NCI-H2227 (cell line): ENCODE measurements at regions not wholly inside any gene's neighbourhood (a gene's known extent, or its start where the extent isn't known, plus 50 kb on each side); places are given as distances from the start of the nearest gene placed in this dataset.

Source experiments
- DNase-seq: peaks from one replicate; lab custom pipeline; 2025; ENCODE audit not compliant: unreplicated experiment; lab: John Stamatoyannopoulos, UW

GRCh38 chr1:244974550-244974949 lies 110.2 kb upstream of the HNRNPU start:
- DNase-seq = no peak

- DNase-seq = no peak
Observed at GRCh38 chr1:244974106-244974505, 109.8 kb upstream of the HNRNPU start.

GRCh38 chr1:244971552-244972216 lies 107.3 kb upstream of the HNRNPU start:
- no peak for DNase-seq

GRCh38 chr1:244970744-244971551 lies 106.6 kb upstream of the HNRNPU start:
- peak; percentile 99 for DNase-seq

GRCh38 chr1:244970236-244970743 lies 105.9 kb upstream of the HNRNPU start:
- DNase-seq = peak; percentile 92

- peak; percentile 91 for DNase-seq
Observed at GRCh38 chr1:244969355-244970235, 105.3 kb upstream of the HNRNPU start.

GRCh38 chr1:244968881-244969280 lies 104.5 kb upstream of the HNRNPU start:
- no peak for DNase-seq

- DNase-seq = peak; percentile 23
Observed at GRCh38 chr1:244968471-244968871, 104.1 kb upstream of the HNRNPU start.

GRCh38 chr1:244967159-244967558 lies 102.8 kb upstream of the HNRNPU start:
- no peak for DNase-seq

GRCh38 chr1:244965185-244966030 lies 101.1 kb upstream of the HNRNPU start:
- no peak for DNase-seq

- DNase-seq = peak; percentile 31
Observed at GRCh38 chr1:244964112-244964971, 100.0 kb upstream of the HNRNPU start.

- no peak for DNase-seq
Observed at GRCh38 chr1:244963231-244963826, 99.0 kb upstream of the HNRNPU start.

GRCh38 chr1:244962130-244962529 lies 97.8 kb upstream of the HNRNPU start:
- DNase-seq = peak; percentile 67

GRCh38 chr1:244960904-244961303 lies 96.6 kb upstream of the HNRNPU start:
- DNase-seq = no peak

GRCh38 chr1:244958593-244958992 lies 94.2 kb upstream of the HNRNPU start:
- DNase-seq = no peak

GRCh38 chr1:244957525-244957924 lies 93.2 kb upstream of the HNRNPU start:
- no peak for DNase-seq

- no peak for DNase-seq
Observed at GRCh38 chr1:244957122-244957521, 92.8 kb upstream of the HNRNPU start.

- DNase-seq = no peak
Observed at GRCh38 chr1:244955661-244956060, 91.3 kb upstream of the HNRNPU start.

- no peak for DNase-seq
Observed at GRCh38 chr1:244954359-244954758, 90.0 kb upstream of the HNRNPU start.
